ENCODE measurements at regions not wholly inside any gene's neighbourhood (a gene's known extent, or its start where the extent isn't known, plus 50 kb on each side); places are given as distances from the start of the nearest gene placed in this dataset.

DNA sequence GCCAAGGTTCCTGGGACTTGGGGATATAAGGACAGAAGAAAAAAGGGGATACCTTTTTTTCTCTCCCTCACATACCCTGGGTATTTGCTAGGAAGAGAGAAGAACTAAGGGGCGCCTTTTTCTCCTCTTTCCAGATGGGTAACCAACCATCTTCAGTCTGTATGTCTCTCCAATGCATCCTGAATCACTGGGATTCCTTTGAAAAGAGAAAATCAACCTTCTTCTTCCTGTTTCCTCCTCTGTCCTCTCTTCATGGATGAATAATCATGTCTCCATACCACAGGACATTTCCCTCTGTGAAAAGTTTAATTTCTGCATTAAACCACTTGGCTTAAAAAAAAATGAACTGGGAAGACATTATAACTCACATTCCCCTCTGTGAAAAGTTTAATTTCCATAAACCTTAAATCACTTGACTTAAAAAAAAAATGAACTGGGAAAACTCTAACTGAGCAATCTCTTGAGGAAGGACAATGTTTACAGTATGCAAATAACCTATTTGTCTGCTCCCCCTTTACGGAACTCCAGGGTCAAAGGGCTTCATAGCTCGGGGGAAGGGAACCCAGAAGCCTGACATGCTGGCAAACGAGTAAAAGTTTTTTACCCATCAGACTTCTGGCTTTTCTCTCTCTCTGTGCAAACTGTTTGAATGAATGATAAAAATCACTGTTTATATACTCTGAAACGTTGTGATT, 56.7 kb upstream of the FAM98A start:
- Histone ChIP-seq H3K9me3 (no peaks in the 10 kb centered on the region), H3K27ac (no peak overlapping the region), H3K4me1 (no peaks in the 10 kb centered on the region), H3K36me3 (no peaks in the 10 kb centered on the region), H3K27me3 (no peaks in the 10 kb centered on the region), H3K4me3 (no peak overlapping the region)
- TF ChIP-seq POLR2A (IDR thresholded peaks at IDR 0.05): no peak
- TF ChIP-seq, protein P1, sequence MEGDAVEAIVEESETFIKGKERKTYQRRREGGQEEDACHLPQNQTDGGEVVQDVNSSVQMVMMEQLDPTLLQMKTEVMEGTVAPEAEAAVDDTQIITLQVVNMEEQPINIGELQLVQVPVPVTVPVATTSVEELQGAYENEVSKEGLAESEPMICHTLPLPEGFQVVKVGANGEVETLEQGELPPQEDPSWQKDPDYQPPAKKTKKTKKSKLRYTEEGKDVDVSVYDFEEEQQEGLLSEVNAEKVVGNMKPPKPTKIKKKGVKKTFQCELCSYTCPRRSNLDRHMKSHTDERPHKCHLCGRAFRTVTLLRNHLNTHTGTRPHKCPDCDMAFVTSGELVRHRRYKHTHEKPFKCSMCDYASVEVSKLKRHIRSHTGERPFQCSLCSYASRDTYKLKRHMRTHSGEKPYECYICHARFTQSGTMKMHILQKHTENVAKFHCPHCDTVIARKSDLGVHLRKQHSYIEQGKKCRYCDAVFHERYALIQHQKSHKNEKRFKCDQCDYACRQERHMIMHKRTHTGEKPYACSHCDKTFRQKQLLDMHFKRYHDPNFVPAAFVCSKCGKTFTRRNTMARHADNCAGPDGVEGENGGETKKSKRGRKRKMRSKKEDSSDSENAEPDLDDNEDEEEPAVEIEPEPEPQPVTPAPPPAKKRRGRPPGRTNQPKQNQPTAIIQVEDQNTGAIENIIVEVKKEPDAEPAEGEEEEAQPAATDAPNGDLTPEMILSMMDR (IDR thresholded peaks at IDR 0.05): no peak
- WGBS, 2 donors: 61 to 67% methylated on average over 5 of the region's 5 CpGs
- no peak for DNase-seq
- intact Hi-C loops (cut with DNase I): no loop called here

DNA sequence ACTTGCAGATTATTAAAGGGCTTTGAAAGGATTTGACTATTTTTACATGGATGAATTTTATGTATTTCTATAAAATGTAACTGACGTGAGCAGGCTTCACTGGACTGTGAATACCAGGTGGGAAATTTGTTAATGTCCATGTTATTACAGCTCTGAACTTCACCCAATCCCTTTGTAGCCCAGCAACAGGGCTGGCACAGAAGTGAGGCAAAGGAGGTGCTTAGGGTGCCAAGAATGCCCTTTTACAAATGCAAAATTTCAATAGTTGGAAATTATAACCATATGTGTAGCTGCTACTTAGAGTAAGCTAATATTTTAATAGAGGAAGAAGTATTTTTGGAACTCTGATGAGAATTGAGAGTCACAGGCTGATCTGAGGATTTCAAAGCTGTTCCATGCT, 53.7 kb upstream of the FAM98A start:
- H3K4me1 ChIP-seq: no peaks in the 10 kb centered on the region
- 59 to 78% methylated on average over 1 of the region's 1 CpG for whole genome bisulfite sequencing, 2 donors

DNA sequence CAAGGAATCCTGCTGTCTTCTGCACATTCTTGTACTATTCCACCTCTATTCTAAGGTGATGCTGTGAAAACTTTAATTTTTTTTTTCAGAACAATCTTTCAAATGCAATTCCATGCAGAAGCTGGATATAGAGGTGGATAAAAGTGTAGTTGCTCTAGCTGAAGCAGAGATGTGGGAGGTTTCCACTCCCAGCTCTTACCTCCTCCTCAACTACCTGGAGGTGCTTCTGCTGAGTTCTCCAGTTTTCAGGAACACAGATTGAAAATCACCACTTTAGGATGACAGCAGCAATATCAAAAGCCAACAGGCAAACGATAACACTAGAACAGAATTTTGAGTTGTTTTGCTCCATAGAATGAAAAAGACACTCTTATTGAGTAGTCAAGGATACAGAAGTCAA, 51.1 kb upstream of the FAM98A start:
- DNase-seq: no peak
- Histone ChIP-seq H3K4me3 (no peak overlapping the region), H3K36me3 (no peaks in the 10 kb centered on the region), H3K4me1 (no peaks in the 10 kb centered on the region), H3K9me3 (no peaks in the 10 kb centered on the region), H3K27me3 (no peaks in the 10 kb centered on the region), H3K27ac (no peak overlapping the region)
- TF ChIP-seq, protein P1 (IDR thresholded peaks at IDR 0.05): no peak
- no peak for TF ChIP-seq POLR2A (IDR thresholded peaks at IDR 0.05)
- intact Hi-C loops (cut with DNase I): no loop called here
- WGBS, 2 donors: 33 to 62% methylated on average over 1 of the region's 1 CpG

More for the DNA sequence above, 53.7 kb upstream of the FAM98A start:
- H3K27ac ChIP-seq: no peak overlapping the region
- TF ChIP-seq, protein P1 (IDR thresholded peaks at IDR 0.05): no peak
- TF ChIP-seq POLR2A (IDR thresholded peaks at IDR 0.05): no peak
- H3K36me3 ChIP-seq: no peaks in the 10 kb centered on the region
- no peak for DNase-seq
- no peaks in the 10 kb centered on the region for H3K9me3 ChIP-seq
- H3K4me3 ChIP-seq: no peak overlapping the region
- no peaks in the 10 kb centered on the region for H3K27me3 ChIP-seq
- intact Hi-C loops (cut with DNase I): no loop called here

Small RNA genes lying in the stretch of these regions (small RNA-seq; reads per million reads assigned to genes)
- 0 reads per million in 4 donors for gene AC013442.1
- gene AC083939.1: 0 reads per million in 4 donors
- 0 reads per million in 4 donors for gene MIR548AD
- 0 reads per million in 4 donors for gene RNU6-1117P
